H1 (cell line): ENCODE measurements at regions not wholly inside any gene's neighbourhood (a gene's known extent, or its start where the extent isn't known, plus 50 kb on each side); places are given as distances from the start of the nearest gene placed in this dataset.
A peak's percentile ranks its signal among the peaks of the same experiment; 100 is the strongest.

Experiments used
- CHD1 ChIP-seq: IDR thresholded peaks from 2 replicates; pipeline ENCODE4 v1.6.1; 2012; ENCODE audit warnings: low read depth, low read length, improper control_type of control experiment
- JUND ChIP-seq: IDR thresholded peaks from 2 replicates; pipeline ENCODE4 v1.6.1; 2011; ENCODE audit warnings: mild to moderate bottlenecking, improper control_type of control experiment, low read length
- POLR2A ChIP-seq, 2 experiments: IDR thresholded peaks; 1 replicate in 1 of 2; 2 replicates in 1 of 2; pipeline ENCODE4 v1.6.1; 2011; ENCODE audit warnings: low read depth in 2 of 2, low read length in 2 of 2, mild to moderate bottlenecking in 2 of 2; ENCODE audit errors: control extremely low read depth in 1 of 2
- POLR2AphosphoS5 ChIP-seq: IDR thresholded peaks from 2 replicates; pipeline ENCODE4 v1.6.1; 2011; ENCODE audit warnings: low read depth, low read length
- SRF ChIP-seq: IDR thresholded peaks from 2 replicates; pipeline ENCODE4 v1.6.1; 2011; ENCODE audit warnings: mild to moderate bottlenecking, low read depth, low read length, moderate library complexity
- TAF1 ChIP-seq: IDR thresholded peaks from 2 replicates; pipeline ENCODE4 v1.6.1; 2011; ENCODE audit warnings: mild to moderate bottlenecking, low read depth, low read length
- ZNF274 ChIP-seq: IDR thresholded peaks from 2 replicates; pipeline ENCODE4 v1.7.0; 2012; ENCODE audit warnings: low read length, borderline replicate concordance; ENCODE audit errors: extremely low read depth
- TF ChIP-seq, protein P1 (sequence below), 3 experiments: IDR thresholded peaks; 1 replicate in 2 of 3; 2 replicates in 1 of 3; pipeline versions ENCODE4 v1.5.1 to v1.6.1; 2011; ENCODE audit warnings: low read length in 3 of 3, mild to moderate bottlenecking in 3 of 3, inconsistent platforms in 2 of 3, low read depth in 1 of 3, moderate library complexity in 1 of 3; ENCODE audit not compliant: insufficient read depth in 1 of 3; ENCODE audit errors: control extremely low read depth in 1 of 3
- TF ChIP-seq, protein P2 (sequence below): IDR thresholded peaks from 2 replicates; pipeline ENCODE4 v1.6.1; 2012; ENCODE audit warnings: inconsistent platforms

DNA sequence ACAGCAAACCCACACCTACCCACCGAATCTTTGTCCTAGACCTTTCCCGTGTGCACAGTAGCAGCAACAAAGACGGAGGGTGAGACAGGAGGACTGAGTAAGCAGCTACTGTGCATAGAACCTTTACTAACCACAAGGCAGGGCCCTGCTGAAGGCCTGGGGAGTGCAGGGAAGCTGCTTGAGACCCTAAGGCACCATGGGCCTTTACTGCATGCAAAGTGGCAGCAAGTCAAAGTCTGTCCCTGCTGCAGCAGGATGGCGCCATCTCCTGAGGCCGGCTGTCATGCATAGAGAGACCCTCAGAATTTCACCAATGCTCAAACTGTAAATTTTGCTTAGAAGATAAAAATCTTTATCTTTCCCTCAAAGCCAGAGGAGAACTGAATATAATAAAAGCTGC, 610.5 kb downstream of the ACTR3B start:
- TF ChIP-seq TAF1 (no peak), POLR2A (IDR thresholded peaks at IDR 0.05; ENCODE audit: control extremely low read depth in 1 of 2, low read depth in 2 of 2, low read length in 2 of 2) (no peak), POLR2AphosphoS5 (no peak), JUND (no peak), CHD1 (no peak), SRF (no peak), ZNF274 (no peak)
- TF ChIP-seq, protein P1, sequence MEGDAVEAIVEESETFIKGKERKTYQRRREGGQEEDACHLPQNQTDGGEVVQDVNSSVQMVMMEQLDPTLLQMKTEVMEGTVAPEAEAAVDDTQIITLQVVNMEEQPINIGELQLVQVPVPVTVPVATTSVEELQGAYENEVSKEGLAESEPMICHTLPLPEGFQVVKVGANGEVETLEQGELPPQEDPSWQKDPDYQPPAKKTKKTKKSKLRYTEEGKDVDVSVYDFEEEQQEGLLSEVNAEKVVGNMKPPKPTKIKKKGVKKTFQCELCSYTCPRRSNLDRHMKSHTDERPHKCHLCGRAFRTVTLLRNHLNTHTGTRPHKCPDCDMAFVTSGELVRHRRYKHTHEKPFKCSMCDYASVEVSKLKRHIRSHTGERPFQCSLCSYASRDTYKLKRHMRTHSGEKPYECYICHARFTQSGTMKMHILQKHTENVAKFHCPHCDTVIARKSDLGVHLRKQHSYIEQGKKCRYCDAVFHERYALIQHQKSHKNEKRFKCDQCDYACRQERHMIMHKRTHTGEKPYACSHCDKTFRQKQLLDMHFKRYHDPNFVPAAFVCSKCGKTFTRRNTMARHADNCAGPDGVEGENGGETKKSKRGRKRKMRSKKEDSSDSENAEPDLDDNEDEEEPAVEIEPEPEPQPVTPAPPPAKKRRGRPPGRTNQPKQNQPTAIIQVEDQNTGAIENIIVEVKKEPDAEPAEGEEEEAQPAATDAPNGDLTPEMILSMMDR (IDR thresholded peaks at IDR 0.05; ENCODE audit: control extremely low read depth in 1 of 3, insufficient read depth in 1 of 3, low read depth in 1 of 3, low read length in 3 of 3), result peak; percentile 54 to 62 (median 60)
- TF ChIP-seq, protein P2, sequence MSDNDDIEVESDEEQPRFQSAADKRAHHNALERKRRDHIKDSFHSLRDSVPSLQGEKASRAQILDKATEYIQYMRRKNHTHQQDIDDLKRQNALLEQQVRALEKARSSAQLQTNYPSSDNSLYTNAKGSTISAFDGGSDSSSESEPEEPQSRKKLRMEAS, result no peak
